Astrocyte (in vitro differentiated cells and primary cell): ENCODE measurements at regions not wholly inside any gene's neighbourhood (a gene's known extent, or its start where the extent isn't known, plus 50 kb on each side); places are given as distances from the start of the nearest gene placed in this dataset.

ENCODE experiments used
- CTCF ChIP-seq: IDR thresholded peaks from 2 replicates; pipeline ENCODE4 v1.5.1; 2011; ENCODE audit warnings: low read depth, mild to moderate bottlenecking, inconsistent platforms, low read length, moderate library complexity; ENCODE audit not compliant: insufficient read depth
- EZH2 ChIP-seq: IDR thresholded peaks from 2 replicates; pipeline ENCODE4 v1.6.1; 2012; ENCODE audit warnings: mild to moderate bottlenecking, low read length, inconsistent platforms; ENCODE audit not compliant: insufficient read depth

DNA sequence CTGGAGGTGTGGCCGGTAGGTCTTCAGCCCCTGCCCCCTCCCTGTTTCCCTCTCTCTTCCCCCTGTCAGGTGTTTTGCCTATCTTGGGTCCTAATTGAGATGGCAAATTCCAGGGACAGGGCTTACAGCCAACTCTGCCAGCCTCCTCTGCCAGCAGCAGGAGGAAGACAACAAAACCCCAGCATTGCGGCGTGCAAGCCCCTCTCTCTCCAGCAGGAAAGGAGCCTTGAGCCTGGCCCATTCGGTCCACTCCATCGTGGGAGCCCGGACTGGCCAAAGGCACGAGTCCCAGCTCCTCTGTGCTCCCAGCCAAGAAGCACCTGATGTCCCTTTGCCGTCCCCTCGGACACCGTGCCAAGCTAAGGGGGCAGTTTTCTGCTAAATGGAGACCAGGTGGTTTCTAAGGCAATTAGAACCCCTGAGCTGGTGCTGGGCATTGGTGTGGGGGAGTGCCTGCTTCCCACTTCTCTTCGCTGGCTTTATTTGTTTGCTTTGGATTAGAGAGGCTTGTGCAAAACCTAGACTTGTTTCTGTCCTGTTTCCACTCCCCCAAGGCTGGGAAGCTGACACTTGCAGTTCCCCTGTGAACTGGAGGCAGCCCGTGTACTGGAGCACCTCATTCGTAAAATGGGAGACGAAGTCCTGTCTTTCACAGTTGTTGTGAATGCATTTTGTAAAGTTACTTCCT is 57.1 kb upstream of the LHX5 start:
- TF ChIP-seq CTCF: no peak
- TF ChIP-seq EZH2: no peak
